OCI-LY1 (cell line): ENCODE measurements at regions not wholly inside any gene's neighbourhood (a gene's known extent, or its start where the extent isn't known, plus 50 kb on each side); places are given as distances from the start of the nearest gene placed in this dataset.

ENCODE experiments used
- EZH2 ChIP-seq: fragments of 200-600 bp; sonication (generic), shearing (Covaris generic); IDR thresholded peaks from 2 replicates; pipeline ENCODE4 v1.8.0; 2017; ENCODE audit warnings: borderline replicate concordance, mixed run types, mild to moderate bottlenecking, antibody characterized with exemption, low read length, moderate library complexity, mixed read lengths
- TF ChIP-seq, protein P1 (sequence below): fragments of 200-600 bp; sonication (generic), shearing (Covaris generic); IDR thresholded peaks from 2 replicates; pipeline ENCODE4 v1.5.1; 2017; ENCODE audit warnings: mild to moderate bottlenecking, antibody characterized with exemption, low read length, moderate library complexity, mixed read lengths

DNA sequence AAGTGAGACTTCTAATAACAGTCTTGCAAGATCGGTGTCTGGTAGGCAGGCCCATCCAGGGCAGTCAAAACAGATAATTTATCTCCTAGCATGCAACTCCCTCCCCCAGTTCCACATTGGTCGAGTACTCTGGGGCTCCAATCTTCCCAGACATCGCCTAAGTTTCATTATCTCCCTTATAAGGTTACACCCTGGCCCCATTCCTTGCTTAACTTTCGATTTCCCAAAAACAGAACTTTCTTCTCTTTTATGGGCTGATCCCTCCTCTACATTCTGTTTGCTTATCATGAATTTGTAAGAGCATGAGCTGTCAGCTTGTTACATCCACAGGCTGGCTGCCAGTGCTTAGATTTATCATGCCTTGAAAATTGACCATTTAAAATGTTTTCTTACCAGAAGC lies 471.3 kb downstream of the TECRL start:
- TF ChIP-seq, protein P1, sequence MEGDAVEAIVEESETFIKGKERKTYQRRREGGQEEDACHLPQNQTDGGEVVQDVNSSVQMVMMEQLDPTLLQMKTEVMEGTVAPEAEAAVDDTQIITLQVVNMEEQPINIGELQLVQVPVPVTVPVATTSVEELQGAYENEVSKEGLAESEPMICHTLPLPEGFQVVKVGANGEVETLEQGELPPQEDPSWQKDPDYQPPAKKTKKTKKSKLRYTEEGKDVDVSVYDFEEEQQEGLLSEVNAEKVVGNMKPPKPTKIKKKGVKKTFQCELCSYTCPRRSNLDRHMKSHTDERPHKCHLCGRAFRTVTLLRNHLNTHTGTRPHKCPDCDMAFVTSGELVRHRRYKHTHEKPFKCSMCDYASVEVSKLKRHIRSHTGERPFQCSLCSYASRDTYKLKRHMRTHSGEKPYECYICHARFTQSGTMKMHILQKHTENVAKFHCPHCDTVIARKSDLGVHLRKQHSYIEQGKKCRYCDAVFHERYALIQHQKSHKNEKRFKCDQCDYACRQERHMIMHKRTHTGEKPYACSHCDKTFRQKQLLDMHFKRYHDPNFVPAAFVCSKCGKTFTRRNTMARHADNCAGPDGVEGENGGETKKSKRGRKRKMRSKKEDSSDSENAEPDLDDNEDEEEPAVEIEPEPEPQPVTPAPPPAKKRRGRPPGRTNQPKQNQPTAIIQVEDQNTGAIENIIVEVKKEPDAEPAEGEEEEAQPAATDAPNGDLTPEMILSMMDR, result no peak
- TF ChIP-seq EZH2, result no peak
